Endothelial cell of hepatic sinusoid (primary cell): ENCODE measurements at regions not wholly inside any gene's neighbourhood (a gene's known extent, or its start where the extent isn't known, plus 50 kb on each side); places are given as distances from the start of the nearest gene placed in this dataset.

Experiments used
- in situ Hi-C: cut with HindIII; loops from 2 replicates; pipeline ENCODE4 v1.10.0; 2017; ENCODE audit warnings: low sequenced_read_pairs

DNA sequence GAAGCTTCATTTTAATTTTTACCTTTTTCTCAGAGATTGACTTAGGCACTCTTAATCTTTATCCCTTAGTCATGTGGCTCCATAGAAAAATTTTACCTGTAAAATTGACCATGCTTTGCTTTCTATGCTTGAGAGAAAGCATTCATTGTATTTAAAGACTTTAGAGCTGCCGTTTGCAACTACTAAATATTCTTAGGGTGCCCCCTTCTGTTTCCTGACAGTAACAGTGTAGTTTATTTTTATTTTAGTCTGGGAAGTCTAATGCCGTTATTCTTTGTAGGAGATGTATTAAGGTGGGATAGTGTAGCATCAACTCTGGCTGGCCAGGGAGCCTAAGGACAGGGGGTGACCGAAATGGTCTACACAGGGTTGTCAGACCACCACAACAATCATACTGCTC is 84.5 kb upstream of the SYNPR start:
- in situ Hi-C loops, result no loop called here

DNA sequence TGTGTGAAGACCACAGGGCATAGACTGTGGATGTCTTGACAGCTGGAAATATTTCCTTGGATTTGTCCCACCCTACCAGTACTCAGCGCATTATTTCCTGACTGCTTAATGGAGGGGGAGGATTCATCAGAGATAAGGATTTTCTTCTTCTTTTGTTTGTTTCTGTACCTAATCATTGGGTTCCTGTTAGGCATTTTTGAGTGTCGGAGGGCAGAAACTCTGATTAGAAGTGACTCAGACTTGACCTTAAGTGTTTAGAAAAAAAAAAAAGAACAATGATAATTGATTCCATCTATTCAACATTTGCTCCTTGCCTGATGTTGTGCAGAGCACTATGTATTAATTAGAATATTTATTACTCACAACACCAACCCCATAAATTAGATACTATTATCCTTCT is 78.5 kb upstream of the SYNPR start:
- in situ Hi-C loops, result no loop called here

DNA sequence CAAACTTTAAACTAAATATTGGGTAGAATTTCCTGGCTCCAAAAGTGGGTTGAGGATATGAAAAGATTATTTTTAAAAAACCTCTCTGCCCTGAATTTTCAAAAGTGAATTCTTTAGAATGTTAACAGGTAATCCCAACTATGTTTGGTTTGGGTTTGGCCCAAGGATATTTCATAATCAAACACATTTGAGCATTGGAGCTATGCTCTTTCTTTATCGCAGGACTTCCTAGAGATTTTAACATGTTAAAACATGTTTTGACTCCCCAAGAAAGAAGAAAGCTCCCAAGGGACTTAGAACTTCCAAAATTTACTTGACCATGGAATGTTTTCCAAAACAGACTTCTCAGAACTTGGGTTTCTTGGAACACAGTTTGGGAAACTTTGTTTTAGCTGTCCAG is 75.6 kb upstream of the SYNPR start:
- in situ Hi-C loops, result no loop called here

DNA sequence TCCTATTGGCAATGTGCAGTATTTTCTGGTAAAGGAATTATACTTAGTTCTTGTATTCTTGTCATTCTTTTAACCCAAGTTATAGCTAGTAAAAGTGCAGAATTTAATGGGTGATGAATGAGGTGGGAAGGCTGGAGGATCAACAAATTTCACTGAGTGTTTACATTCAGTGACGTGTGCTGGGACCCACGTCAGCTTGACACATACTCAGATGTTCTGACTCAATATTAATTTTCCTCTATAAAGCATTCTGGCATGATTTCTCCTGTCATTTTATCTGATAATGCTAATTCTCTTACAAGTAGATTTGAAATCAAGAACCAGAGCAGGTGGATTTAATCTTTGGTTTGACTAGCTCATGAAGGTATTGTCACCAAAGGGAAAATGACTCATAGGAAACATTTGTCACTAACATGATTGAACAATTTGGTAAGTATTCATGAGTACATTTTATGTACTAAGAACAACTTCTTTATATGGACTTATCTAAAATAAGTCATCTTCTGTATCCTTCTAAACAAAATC is 71.0 kb upstream of the SYNPR start:
- in situ Hi-C loops, result no loop called here

DNA sequence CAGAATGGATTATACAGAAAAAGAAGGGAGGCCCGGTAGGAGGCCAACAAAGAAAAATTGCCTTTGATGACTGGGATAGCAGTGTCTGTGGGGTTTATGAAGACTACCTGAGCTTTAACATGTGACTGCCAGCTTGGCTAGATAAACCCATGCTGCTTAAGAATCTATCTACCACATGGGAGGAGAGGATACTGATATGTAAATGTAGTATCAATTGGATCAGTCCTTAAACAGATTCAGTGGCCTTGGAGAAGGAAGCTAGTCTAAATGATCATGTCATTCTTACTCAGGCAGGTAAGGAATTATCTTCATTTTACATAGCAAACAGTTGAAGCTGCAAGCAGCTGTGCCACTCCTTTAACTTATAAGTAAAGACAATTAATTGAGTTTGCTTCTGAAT is 50.0 kb upstream of the SYNPR start:
- in situ Hi-C loops, result no loop called here
